ENCODE measurements at regions not wholly inside any gene's neighbourhood (a gene's known extent, or its start where the extent isn't known, plus 50 kb on each side); places are given as distances from the start of the nearest gene placed in this dataset.

DNA sequence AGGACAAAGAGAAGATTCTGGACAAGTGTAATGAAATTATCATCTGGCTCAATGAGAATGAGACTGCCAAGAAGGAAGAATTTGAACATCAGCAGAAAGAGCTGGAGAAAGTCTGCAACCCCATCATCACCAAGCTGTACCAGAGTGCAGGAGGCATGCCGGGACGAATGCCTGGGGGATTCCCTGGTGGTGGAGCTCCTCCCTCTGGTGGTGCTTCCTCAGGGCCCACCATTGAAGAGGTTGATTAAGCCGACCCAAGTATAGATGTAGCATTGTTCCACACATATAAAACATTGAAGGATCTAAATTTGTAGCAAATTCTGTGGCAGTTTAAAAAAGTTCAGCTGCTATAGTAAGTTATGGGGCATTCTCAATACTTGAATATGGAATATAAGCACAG is 174.3 kb upstream of the CCND2 start:
- DNase-seq, result no peak

DNA sequence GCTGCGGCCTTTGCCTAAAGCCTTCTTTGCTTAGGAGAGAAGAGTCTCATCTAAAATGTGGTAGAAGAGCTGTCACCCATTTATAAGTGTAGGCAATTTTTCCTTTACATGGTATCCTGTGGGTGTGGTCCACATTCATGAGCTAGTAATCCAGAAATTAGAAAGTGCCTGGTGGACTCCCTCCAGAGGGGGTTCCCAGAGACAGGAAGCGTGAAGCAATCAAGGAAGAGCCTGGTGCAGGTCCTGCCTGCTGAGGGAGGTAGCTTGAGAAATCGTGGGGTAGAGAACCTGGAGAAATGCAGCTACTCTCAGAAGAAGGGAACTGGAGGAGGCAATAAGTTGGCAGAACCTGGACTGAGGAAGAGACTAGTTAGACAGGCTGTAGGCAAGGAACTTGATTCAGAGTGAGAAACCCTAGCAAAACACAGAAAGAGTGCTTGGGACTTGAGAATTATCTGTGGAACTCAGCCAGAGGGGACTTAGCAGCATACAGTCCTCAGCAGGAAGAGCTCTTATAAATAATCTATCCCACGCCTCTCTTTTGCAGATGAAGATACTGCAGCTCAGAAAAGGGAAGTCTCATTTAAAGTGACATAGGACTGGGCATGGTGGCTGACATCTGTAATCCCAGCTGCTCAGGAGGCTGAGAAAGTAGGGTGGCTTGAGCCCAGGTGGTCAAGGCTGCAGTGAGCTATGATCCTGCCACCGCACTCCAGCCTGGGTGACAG is 182.4 kb upstream of the CCND2 start:
- no peak for DNase-seq

DNA sequence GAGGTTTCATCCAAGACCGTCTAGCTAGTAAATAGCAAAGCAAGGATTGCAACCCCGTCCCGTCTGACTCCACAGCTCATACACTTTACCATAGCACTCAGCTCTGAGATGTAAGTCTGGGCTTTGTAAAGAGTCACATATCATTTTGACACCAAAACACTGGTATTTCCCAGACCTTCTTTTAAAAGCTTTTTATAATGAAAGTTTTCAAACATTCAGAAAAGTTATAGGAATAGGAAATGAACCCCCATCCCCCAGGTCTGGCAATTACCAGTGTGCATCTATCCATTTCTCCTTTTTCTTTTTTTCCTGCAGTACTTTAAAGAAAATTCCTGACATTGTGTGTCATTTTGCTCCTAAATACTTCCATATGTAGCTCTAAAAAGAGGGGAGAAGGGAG is 183.6 kb upstream of the CCND2 start:
- no peak for DNase-seq

DNA sequence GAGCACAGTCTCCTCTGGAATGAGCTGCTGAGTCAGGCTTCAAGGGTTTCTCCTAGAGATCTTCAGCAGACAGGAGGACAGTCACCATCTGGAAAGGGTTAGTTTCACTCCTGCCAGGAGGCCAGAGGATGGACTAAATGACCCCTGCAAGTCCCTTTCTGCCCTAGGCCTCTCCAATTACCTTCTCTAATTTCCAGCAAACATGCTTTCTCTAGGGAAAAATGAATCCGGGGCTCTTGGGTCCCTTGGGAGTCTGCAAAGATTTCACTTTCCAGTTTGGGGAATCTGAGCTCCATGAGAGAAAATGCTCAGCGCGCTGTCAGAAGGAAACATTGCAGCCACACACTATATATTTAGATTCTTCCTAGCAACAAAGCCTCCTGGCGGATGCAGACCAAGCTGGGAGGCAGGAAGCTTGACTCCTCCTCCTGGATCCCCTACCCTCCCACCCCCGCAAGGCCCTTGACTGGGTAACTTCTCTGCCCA is 184.4 kb upstream of the CCND2 start:
- DNase-seq, result no peak

DNA sequence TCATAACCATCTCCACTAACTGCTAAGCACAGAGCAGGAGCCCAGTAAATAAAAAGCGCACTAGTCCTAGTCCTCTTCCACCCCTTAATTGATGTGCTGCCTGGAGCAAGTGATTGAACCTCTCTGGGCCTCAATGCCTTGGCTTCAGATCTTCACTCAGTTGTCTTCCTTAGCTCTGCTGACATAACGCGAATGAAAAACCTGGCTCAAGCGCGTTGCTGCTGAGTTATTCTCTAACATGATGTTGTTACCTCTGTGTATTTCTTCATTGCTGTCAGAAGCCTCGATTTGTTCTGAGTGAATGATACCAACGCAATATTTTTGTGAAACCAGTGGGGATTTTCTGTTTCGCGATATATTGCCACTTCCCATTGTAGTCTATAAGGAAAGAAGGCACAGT is 185.1 kb upstream of the CCND2 start:
- no peak for DNase-seq

DNA sequence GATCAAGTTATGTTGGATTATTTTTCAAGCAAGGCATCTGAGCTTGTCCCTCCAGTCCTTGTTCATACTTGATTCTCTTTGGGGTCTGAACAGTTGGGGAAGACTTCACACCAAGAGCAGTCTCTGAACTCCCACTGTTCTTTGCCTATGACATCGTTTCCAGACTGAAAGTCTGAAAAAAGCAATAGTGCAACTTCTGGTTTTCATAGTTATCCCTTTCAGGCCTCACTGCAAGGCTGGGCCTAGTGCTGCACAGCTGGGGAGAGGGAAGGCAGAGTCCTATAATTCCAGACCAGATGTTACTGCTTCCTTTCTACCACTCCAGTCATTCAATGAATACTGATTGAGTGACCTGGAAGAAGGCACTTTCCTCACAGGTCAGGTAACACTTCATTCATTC is 187.1 kb upstream of the CCND2 start:
- no peak for DNase-seq

DNA sequence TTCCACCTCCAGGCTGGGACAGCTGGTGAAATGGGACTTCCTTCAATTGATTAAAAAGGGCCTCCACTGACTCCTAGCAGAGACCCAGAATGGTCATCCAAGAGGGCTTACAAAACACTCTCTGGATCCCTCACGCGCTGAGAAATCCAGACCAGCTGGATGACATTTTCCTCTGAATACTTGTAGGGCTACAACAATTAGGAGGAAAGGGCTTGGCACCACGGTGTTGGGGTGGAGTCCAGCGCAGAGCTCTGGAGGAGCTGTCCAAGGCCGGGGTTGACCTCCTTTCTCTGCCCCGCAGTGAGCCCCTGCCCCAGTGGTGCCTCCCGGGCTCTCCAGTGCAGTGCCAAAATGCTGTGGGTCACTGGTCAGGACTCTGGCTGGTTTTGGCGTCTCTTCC is 189.0 kb upstream of the CCND2 start:
- no peak for DNase-seq

DNA sequence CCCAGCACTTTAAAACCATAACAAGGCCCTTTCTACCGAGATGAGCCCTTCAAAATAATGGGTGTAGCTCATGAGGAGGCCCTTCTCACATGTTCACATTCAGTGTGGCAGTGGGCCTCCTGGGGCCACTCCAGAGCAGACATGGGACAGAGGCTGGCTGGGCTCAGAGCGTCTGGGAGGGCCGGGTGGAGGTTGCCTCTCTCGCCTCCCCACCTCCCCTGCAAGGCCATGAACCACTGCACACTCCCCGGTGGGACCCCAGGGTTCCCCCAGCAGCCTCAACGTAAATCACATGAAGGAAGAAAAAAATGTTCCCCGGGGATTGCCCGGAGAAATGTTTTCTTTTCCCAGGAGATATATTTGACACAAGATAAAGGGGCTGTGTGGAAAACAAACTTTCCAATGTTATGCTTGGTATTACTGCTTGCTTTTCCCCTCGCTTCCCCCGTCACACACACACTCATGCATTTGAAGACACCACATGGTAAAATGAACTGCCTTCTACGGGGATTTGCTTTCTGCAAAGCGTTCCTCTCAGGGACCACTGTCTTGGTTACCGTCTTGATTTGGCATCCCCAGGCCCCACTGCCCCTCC is 190.7 kb upstream of the CCND2 start:
- no peak for DNase-seq

DNA sequence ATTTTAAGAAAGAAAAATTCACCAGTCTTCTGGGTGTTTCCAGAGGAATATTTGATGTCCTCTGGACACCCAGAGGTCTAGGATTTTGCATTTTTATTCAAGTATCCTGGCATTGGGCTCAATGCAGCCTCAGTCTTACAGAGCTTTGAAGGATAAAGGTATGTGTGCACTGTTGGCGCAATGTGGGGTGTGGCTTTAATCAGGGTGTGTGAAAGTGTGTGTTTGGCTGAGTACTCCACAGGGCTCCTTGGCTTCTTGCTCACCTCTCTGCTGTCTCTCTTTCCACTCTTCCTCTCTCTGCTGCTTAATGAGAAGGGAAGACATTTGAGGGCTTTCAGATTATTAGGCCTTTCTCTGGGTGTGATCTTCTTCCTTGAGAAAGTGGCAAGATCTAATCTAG is 193.3 kb upstream of the CCND2 start:
- no peak for DNase-seq

DNA sequence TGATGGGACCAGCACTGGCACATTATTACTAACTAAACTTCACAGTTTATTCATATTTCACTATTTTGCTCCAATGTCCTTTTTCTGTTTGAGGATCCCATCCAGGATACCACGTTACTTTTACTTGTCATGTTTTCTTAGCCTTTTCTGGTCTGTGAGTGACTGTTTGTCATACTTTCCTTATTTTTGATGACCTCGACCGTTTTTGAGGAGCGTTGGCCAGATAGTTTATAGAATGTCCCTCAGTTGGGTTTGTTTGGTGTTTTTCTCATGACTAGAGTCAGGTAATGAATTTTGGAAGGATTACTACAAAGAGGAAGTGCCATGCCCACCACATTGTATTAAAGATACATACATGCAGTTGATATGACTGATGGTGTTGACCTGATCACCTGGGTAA is 199.4 kb upstream of the CCND2 start:
- no peak for DNase-seq

DNA sequence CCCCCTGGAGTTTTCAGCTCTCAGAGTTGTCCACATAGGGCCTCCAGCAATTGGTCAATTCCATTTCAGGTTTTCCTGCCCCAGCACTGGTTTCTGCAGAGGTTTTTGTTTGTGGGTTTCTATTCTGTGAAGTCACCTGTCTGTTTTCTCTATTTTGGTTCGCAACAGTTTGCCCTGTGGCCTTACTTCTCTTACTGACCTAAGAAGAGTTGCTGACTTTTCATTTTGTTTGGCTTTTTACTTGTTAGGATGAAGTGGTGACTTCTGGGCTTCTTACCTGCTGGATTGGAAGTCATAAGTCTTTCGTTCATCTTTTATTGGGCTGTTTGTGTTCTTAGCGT is 196.4 kb upstream of the PARP11 start:
- DNase-seq, result no peak

DNA sequence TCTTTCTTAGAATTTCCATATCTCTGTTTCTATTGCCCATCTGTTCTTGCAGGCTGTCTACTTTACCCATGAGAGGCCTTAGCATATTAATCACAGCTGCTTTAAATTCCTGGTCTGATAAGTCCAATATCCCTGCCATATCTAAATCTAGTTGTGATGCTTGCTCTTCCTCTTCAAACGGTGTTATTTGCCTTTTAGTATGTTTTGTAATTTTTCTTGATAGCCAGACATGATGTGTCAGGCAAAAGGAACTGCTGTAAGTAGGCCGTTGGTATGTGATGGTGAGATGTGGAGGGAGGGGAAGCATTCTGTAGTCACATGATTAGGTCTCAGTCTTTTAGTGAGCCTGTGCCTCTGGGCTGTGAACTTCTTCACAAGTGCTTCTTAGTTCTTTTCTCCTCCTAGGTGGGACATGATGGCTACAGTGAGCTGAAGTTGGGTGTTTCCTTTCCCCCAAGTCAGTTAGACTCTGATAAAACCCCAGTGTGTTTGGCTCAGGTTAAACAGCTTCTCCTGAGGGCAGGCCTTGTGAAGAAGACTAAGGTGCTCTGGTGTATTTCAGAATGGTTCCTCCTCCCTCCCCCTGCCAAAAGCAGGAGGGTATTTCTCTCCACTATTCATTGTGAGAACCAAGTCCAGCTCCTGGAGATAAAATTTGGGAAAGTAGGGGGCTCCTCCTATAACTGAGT is 195.9 kb upstream of the PARP11 start:
- DNase-seq, result no peak

DNA sequence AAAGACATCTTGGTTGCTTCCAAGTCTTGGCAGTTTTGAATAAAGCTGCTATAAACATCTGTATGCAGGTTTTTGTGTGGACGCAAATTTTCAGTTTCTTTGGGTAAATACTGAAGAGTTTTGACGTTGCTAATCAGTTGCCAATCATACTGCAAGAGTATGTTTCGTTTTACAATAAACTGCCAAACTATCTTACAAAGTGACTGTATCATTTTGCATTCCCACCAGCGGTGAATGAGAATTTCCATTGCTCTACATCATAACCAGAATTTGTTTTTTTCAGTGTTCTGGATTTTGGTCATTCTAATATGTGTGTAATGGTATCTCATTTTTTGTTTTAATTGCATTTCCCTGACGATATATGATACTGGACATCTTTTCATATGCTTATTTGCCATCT is 190.8 kb upstream of the PARP11 start:
- DNase-seq, result no peak

DNA sequence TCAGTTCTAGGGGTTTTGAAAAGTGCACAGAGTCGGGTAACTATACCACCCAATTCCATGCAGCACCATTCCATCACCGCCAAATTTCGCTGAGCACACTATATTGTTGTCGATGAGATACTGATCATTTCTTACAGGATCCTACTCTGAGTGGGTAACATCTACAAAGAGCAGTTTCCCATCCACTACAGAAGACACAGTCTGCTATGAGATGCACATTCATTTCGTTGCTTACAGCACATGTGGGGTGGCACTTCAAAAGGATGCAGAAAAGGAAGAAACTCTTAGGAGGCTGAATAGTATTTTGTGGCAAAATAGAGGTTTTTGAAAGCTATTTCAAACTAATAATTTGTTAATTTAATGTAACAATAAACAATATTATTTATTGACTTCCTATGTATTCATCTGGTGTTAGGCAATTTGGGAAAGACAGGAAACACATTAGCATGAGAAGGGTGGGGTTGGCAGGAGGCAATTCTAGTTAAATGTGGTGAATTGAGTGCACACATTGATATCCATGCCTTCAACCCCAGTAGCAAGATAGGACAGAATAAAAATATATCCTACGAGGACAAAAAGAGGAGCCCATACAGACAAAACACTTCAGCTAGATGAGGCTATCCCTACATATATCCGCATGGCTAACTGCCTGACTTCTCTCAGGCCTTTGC is 186.8 kb upstream of the PARP11 start:
- DNase-seq, result no peak

DNA sequence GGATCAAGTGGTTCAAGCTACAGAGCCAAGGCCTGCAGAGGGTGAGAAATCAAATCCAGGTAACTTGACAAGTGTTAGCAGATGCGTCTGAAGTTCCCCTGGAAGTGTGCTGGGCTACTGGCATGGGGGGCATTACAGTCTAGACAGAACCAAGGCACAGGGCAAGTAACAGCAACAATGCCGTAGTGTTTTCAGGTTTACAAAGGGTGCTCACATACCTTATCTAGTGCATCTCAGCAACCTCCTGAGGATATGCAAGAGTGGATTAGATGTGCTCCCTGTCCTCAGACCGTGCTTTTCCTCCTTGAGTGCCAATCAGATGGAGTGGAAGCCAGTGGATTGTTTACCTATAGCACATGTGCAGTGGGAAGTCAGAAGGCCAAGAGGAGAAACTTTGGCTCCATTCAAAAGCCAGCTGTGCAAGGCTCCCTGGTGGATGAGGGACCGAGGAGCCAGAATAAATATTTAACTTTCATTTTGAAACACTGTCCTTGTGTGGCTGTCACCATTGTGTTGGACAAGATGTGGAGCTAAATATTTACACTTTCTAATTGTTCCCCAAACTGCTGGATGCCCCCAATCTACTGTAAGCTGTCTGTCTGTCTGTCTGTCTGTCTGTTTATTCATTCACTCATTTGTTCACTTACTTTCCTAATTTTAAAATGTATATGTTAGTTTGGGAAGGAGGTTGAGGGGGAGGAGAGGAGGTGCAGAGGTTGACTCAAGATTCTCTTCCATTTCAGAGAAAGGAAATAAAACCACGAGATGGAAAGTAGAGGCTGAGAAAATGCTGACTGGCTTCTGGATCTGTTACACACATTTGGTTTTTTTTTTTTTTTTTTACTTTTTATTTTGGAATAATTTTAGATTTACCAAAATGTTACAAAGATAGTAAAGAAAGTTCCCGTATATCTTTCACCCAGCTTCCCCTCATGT is 184.0 kb upstream of the PARP11 start:
- no peak for DNase-seq

DNA sequence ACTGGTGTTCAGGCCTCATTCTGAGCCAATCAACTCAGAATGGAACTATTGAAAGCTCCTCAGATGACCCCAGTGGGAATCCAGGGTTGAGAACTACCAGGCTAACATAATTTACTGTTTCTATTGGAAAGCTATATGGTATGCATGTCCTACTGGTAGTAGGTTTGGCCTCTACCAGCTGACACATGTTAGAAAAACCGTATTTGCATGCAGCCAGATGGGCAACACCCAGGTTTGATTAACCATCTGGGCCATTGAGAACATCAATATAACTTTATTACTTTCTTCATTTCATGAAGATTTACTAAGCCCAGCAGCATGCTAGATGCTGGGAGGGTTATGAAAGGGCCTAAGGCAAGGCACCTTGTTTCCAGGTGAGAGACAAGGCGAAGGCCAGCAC is 181.4 kb upstream of the PARP11 start:
- DNase-seq, result no peak

DNA sequence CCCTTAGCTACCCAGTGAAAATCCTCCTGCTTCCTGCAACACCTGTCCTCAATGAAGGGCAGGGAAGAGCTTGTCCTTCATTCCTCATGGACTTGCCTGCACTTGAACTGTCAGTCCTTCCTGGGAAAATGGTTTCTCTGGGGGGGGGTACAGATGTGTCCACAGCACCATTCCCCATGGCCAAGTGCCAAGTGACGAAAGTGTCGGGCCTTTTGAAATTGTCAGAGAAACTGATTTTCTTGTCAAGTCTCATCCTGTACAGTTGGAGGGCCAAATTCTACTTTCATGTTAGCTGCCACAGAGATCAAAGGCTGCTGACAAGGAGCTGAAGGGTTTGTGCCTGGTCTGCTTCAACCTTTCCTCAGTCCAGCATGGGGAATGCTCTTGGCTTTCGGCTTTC is 179.5 kb upstream of the PARP11 start:
- no peak for DNase-seq

DNA sequence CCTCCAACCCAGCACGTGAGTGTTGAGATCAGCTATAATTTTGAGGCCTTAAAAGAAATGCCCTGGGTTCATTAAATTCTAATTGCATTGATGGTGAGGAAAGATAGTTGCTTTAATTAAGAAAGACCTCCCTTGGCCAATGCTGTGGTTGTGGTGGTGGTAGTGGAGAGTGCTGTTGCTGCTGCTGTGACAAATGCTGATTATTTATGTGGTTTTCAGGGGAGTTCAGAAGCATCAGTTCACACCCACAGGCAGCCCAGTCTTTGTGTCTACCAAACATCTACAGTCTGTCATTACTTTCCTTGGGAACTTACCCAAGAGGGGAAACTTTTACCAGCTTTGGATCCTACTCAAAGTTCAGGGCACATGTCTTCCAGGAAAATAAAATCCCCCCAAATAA is 178.4 kb upstream of the PARP11 start:
- DNase-seq, result no peak

DNA sequence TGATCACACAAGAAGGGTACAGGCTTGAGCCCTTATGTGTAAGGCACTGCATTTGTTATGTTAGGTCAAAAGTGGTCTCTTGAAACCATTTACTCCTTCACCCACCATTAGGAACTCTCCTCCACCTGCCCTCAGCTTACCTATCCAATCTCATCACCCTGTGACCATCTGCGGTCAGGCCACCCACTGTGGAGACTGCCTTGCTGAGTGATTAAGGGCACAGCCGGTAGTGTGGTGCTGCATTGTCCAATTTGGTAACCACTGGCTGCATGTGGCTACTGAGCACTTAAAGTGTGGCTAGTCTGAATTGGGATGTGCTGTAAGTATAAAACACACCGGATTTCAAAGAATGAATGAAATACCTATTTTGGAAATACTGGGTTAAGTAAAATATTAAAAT is 177.1 kb upstream of the PARP11 start:
- DNase-seq, result no peak

DNA sequence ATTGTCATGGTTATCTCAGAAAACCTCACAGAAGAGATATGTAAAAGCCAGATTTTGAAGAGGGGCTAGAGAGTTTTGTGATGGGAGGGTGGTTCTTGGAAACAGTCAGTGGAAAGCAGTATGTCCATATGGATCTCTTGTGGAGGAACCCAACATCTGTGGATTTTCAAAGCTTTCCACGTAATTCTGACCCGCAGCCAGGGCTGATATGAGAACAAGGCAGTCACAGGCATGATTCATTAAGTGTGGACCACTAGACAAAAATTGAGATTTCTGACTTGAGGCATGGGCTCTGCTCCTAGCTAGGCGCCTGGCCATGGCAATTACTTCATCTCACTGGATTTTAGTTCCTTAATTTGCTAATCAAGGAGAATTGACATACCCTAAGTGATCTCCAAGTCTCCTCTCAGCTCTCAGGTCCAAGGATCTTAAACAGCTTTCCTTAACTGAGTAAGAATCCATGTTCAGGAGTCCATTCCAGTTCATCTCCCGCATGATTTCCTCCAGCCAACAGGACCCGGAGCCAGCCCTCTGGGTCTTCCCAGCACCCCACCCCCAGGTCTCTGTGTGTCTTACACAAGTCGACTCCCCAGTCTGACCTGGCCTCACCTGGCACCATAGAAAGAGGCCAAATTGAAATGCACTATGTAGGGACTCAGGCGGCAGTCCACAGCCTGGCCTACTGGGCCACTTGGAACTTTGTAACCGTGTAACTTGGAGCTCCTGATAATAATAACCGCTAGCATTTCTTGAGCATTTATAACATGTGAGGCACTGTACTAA is 176.3 kb upstream of the PARP11 start:
- DNase-seq, result no peak

DNA sequence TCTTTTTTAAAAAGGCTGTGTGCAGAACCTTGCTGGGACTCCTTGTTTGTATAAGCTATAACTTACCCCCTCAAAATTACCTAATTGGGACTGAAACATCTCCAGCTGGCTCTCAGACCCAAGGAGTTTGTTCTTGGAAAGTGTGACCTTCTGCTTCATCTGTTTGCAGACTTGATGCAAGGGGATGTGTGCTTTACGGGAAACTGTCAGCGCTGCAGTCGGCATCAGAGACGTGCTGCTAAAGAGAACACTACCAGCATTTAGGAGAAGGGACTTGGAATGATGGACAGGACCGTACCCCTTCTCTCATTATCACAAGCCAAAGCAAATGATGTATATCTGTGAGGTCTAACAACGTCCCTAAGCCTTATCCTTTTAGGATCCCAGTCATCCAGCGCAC is 174.2 kb upstream of the PARP11 start:
- no peak for DNase-seq

DNA sequence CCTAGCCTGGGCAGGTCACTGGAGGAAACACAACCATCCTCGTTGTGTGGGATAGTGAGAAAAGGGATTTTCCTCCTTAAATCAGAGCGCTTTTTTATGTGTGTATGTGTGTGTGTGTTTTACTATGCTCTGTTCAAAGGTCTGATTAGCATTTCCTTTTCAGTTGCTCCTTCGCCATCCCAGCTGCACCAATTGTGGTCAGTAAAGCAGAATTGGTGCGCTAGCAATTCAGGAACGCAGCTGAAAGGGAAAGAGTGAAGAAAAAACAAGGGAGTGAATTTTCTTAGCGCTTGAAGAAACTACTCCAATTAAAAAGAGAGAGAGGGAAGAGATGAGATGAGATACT is 173.3 kb upstream of the PARP11 start:
- no peak for DNase-seq

Data from NCI-H2081 (cell line).